H1 (cell line): ENCODE measurements at regions not wholly inside any gene's neighbourhood (a gene's known extent, or its start where the extent isn't known, plus 50 kb on each side); places are given as distances from the start of the nearest gene placed in this dataset.

Experiments used
- CTCF ChIA-PET: fragments of 300-600 bp; sonication (Branson Sonifier 250); formaldehyde crosslinking; loops from one replicate; lab custom pipeline; 2021; ENCODE audit not compliant: partially characterized antibody; lab: Charles Lee
- POLR2A ChIA-PET: fragments of 300-600 bp; sonication (Branson Sonifier 250); formaldehyde crosslinking; loops from one replicate; lab custom pipeline; 2021; ENCODE audit warnings: inconsistent platforms; ENCODE audit not compliant: partially characterized antibody; lab: Charles Lee
- DNase-seq, 2 experiments: peaks; one replicate each; pipeline versions ENCODE4 v3.0.0 to v3.0.0-alpha.2; 2010 to 2022; ENCODE audit warnings: low spot score in 2 of 2, low read depth in 1 of 2, mixed read lengths in 1 of 2
- FAIRE-seq: peaks from 2 replicates; lab custom pipeline; 2011; peaks lifted over from hg19 to GRCh38; lab: Jason Lieb, UNC
- H2AFZ ChIP-seq: 2 replicates; pipeline ENCODE4 v1.8.1; 2012; ENCODE audit warnings: low read length, inconsistent platforms
- H2AK5ac ChIP-seq: 2 replicates; pipeline ENCODE4 v1.6.1; 2013; ENCODE audit warnings: low read depth, low read length
- H2BK120ac ChIP-seq: replicated peaks from 2 replicates; pipeline ENCODE3; 2013; ENCODE audit warnings: low read depth, low read length, inconsistent platforms
- H2BK12ac ChIP-seq: 2 replicates; pipeline ENCODE4 v1.6.1; 2013; ENCODE audit warnings: low read depth, low read length
- H2BK15ac ChIP-seq: 2 replicates; pipeline ENCODE4 v1.6.1; 2013; ENCODE audit warnings: low read length
- H2BK20ac ChIP-seq: 2 replicates; pipeline ENCODE4 v1.6.1; 2013; ENCODE audit warnings: low read length
- H2BK5ac ChIP-seq: 2 replicates; pipeline ENCODE4 v1.6.1; 2013; ENCODE audit warnings: low read depth, low read length
- H3K14ac ChIP-seq: 2 replicates; pipeline ENCODE4 v1.6.1; 2013; ENCODE audit warnings: inconsistent platforms; ENCODE audit not compliant: insufficient read length
- H3K18ac ChIP-seq: 2 replicates; pipeline ENCODE4 v1.6.1; 2013; ENCODE audit warnings: low read length; ENCODE audit errors: extremely low read depth
- H3K23ac ChIP-seq: 2 replicates; pipeline ENCODE4 v1.6.1; 2013; ENCODE audit warnings: inconsistent platforms; ENCODE audit not compliant: insufficient read length
- H3K23me2 ChIP-seq: 2 replicates; pipeline ENCODE4 v1.6.1; 2013; ENCODE audit warnings: low read depth, low read length
- H3K27ac ChIP-seq: 2 replicates; pipeline ENCODE4 v1.6.1; 2011; ENCODE audit warnings: low read depth, low read length, inconsistent platforms
- H3K27me3 ChIP-seq, 4 experiments: replicated peaks in 1 of 4; 1 replicate in 1 of 4; 2 replicates in 3 of 4; pipeline versions ENCODE4 v1.6.1 to v1.8.1; 2011 to 2013; ENCODE audit warnings: low read length in 3 of 4, mild to moderate bottlenecking in 3 of 4, inconsistent platforms in 2 of 4, mixed read lengths in 2 of 4, moderate library complexity in 1 of 4; ENCODE audit not compliant: control insufficient read depth in 3 of 4, insufficient read depth in 3 of 4; ENCODE audit errors: extremely low read depth in 1 of 4
- H3K36me3 ChIP-seq, 4 experiments: 2 replicates each; pipeline versions ENCODE4 v1.6.1 to v1.8.1; 2011 to 2013; ENCODE audit warnings: mild to moderate bottlenecking in 4 of 4, low read length in 3 of 4, moderate library complexity in 2 of 4, control low read depth in 1 of 4, inconsistent platforms in 1 of 4; ENCODE audit not compliant: insufficient read depth in 4 of 4, control insufficient read depth in 2 of 4
- H3K4ac ChIP-seq: replicated peaks from 2 replicates; pipeline ENCODE3; 2013; ENCODE audit warnings: low read length, low read depth, mixed read lengths, inconsistent platforms; ENCODE audit not compliant: insufficient read length
- H3K4me1 ChIP-seq, 4 experiments: replicated peaks in 1 of 4; 1 replicate in 1 of 4; 2 replicates in 3 of 4; pipeline versions ENCODE4 v1.6.1 to v1.8.1; 2011 to 2013; ENCODE audit warnings: low read length in 3 of 4, inconsistent platforms in 2 of 4, mixed read lengths in 1 of 4; ENCODE audit not compliant: insufficient read depth in 4 of 4, control insufficient read depth in 3 of 4
- H3K4me2 ChIP-seq, 2 experiments: 2 replicates each; pipeline versions ENCODE4 v1.6.1 to v1.8.1; 2011 to 2013; ENCODE audit warnings: low read depth in 2 of 2, low read length in 2 of 2, control low read depth in 1 of 2, inconsistent platforms in 1 of 2, mild to moderate bottlenecking in 1 of 2; ENCODE audit not compliant: insufficient read depth in 1 of 2
- H3K4me3 ChIP-seq, 4 experiments: fragments of 200-600, 300-600 bp in 1 of 4; sonication (generic), shearing (Covaris generic), sonication (Bioruptor Twin) in 1 of 4; 2 replicates each; pipeline versions ENCODE4 v1.5.1 to v1.8.1; 2011 to 2016; ENCODE audit warnings: low read length in 4 of 4, low read depth in 3 of 4, control low read depth in 2 of 4, inconsistent platforms in 2 of 4, mild to moderate bottlenecking in 2 of 4, mixed read lengths in 1 of 4, moderate library complexity in 1 of 4; ENCODE audit not compliant: insufficient read depth in 2 of 4; ENCODE audit errors: extremely low read depth in 1 of 4
- H3K56ac ChIP-seq: replicated peaks from 2 replicates; pipeline ENCODE3; 2013; ENCODE audit warnings: low read depth, mild to moderate bottlenecking, mixed read lengths, low read length, inconsistent platforms; ENCODE audit not compliant: insufficient read length
- H3K79me1 ChIP-seq: 2 replicates; pipeline ENCODE4 v1.6.1; 2013; ENCODE audit warnings: low read depth, low read length, control low read depth
- H3K79me2 ChIP-seq, 2 experiments: 2 replicates each; pipeline versions ENCODE4 v1.6.1 to v1.8.1; 2012 to 2013; ENCODE audit warnings: low read length in 2 of 2, mild to moderate bottlenecking in 2 of 2, inconsistent platforms in 1 of 2; ENCODE audit not compliant: insufficient read depth in 2 of 2, control insufficient read depth in 1 of 2
- H3K9ac ChIP-seq, 4 experiments: replicated peaks in 1 of 4; 1 replicate in 1 of 4; 2 replicates in 3 of 4; pipeline versions ENCODE4 v1.6.1 to v1.8.1; 2011 to 2013; ENCODE audit warnings: low read depth in 3 of 4, low read length in 3 of 4, control low read depth in 2 of 4, mild to moderate bottlenecking in 2 of 4, moderate library complexity in 2 of 4, inconsistent platforms in 1 of 4; ENCODE audit errors: extremely low read depth in 1 of 4
- H3K9me3 ChIP-seq, 2 experiments: 2 replicates each; pipeline versions ENCODE4 v1.6.1 to v1.8.1; 2012 to 2013; ENCODE audit warnings: mild to moderate bottlenecking in 2 of 2, moderate library complexity in 2 of 2, control low read depth in 1 of 2, inconsistent platforms in 1 of 2, low read depth in 1 of 2, low read length in 1 of 2, mixed read lengths in 1 of 2; ENCODE audit not compliant: insufficient read depth in 2 of 2
- H4K20me1 ChIP-seq, 2 experiments: replicated peaks in 1 of 2; 2 replicates each; pipeline versions ENCODE3 to v1.8.1; 2011 to 2013; ENCODE audit warnings: inconsistent platforms in 2 of 2, low read length in 2 of 2, mild to moderate bottlenecking in 1 of 2; ENCODE audit not compliant: insufficient read depth in 2 of 2, control insufficient read depth in 1 of 2
- H4K5ac ChIP-seq: 2 replicates; pipeline ENCODE4 v1.6.1; 2013; ENCODE audit warnings: low read length, low read depth, mixed read lengths, inconsistent platforms; ENCODE audit not compliant: insufficient read length
- H4K8ac ChIP-seq: 2 replicates; pipeline ENCODE4 v1.8.0; 2013; ENCODE audit warnings: mild to moderate bottlenecking, moderate library complexity, low read length, inconsistent platforms; ENCODE audit not compliant: insufficient read depth; ENCODE audit errors: extremely low read depth
- H4K91ac ChIP-seq: replicated peaks from 2 replicates; pipeline ENCODE3; 2013; ENCODE audit warnings: low read length, mixed read lengths, inconsistent platforms; ENCODE audit not compliant: insufficient read length
- ATF2 ChIP-seq: IDR thresholded peaks from 2 replicates; pipeline ENCODE4 v1.6.1; 2012; ENCODE audit warnings: low read length, inconsistent platforms
- CHD1 ChIP-seq: IDR thresholded peaks from 2 replicates; pipeline ENCODE4 v1.6.1; 2012; ENCODE audit warnings: low read depth, low read length, improper control_type of control experiment
- CTCF ChIP-seq, 3 experiments: IDR thresholded peaks; 1 replicate in 2 of 3; 2 replicates in 1 of 3; pipeline versions ENCODE4 v1.5.1 to v1.6.1; 2011; ENCODE audit warnings: low read length in 3 of 3, mild to moderate bottlenecking in 3 of 3, inconsistent platforms in 2 of 3, low read depth in 1 of 3, moderate library complexity in 1 of 3; ENCODE audit not compliant: insufficient read depth in 1 of 3; ENCODE audit errors: control extremely low read depth in 1 of 3
- HDAC6 ChIP-seq: IDR thresholded peaks from one replicate; pipeline ENCODE4 v1.7.1; 2012; ENCODE audit warnings: low read depth, mild to moderate bottlenecking, inconsistent platforms, low read length, moderate library complexity
- JUND ChIP-seq: IDR thresholded peaks from 2 replicates; pipeline ENCODE4 v1.6.1; 2011; ENCODE audit warnings: mild to moderate bottlenecking, improper control_type of control experiment, low read length
- KDM4A ChIP-seq: IDR thresholded peaks from one replicate; pipeline ENCODE4 v1.7.1; 2012; ENCODE audit warnings: low read depth, mild to moderate bottlenecking, moderate library complexity, low read length, inconsistent platforms; ENCODE audit not compliant: severe bottlenecking
- NRF1 ChIP-seq: IDR thresholded peaks from 2 replicates; pipeline ENCODE4 v1.6.1; 2011; ENCODE audit warnings: mild to moderate bottlenecking, low read depth, low read length, improper control_type of control experiment
- RAD21 ChIP-seq, 2 experiments: IDR thresholded peaks in 1 of 2; conservative IDR thresholded peaks in 1 of 2; 2 replicates each; pipeline ENCODE4 v1.6.1; 2011; ENCODE audit warnings: low read depth in 2 of 2, low read length in 2 of 2, improper control_type of control experiment in 1 of 2, inconsistent platforms in 1 of 2, mild to moderate bottlenecking in 1 of 2, moderate library complexity in 1 of 2
- SAP30 ChIP-seq: fragments of 300-600 bp; sonication (generic); IDR thresholded peaks from 2 replicates; pipeline ENCODE4 v1.7.1; 2012; ENCODE audit warnings: low read length, moderate library complexity, mild to moderate bottlenecking, inconsistent platforms; ENCODE audit not compliant: insufficient read depth, insufficient replicate concordance
- SUZ12 ChIP-seq: fragments of 200-600 bp; sonication (generic); IDR thresholded peaks from 2 replicates; pipeline ENCODE4 v1.6.1; 2012; ENCODE audit warnings: mild to moderate bottlenecking, inconsistent platforms, low read length, moderate library complexity, mixed read lengths
- TBP ChIP-seq: IDR thresholded peaks from 2 replicates; pipeline ENCODE4 v1.6.1; 2011; ENCODE audit warnings: low read depth, low read length, improper control_type of control experiment

GRCh38 chr3:144457758-144458157 lies 486.1 kb downstream of the DIPK2A start:
- ChIA-PET CTCF (interaction anchor here (1.1 kb wide), 1 partner anchor 14 kb away, joined by 3 read pairs; no protein-coding TSS in a partner anchor), POLR2A (no interaction called here)
- no peak overlapping the region for H2AK5ac ChIP-seq
- no peak overlapping the region for H2BK120ac ChIP-seq
- DNase-seq (no peak), FAIRE-seq (no peak)
- H3K9me3 ChIP-seq: no peaks in the 10 kb centered on the region
- H3K4me2 ChIP-seq: no peak overlapping the region
- no peak overlapping the region for H2BK20ac ChIP-seq
- H4K20me1 ChIP-seq: no peaks in the 10 kb centered on the region
- H3K23me2 ChIP-seq: no peaks in the 10 kb centered on the region
- H3K79me2 ChIP-seq: no peaks in the 10 kb centered on the region
- no peak overlapping the region for H4K5ac ChIP-seq
- no peak overlapping the region for H3K18ac ChIP-seq
- H3K4me3 ChIP-seq: no peak overlapping the region
- no peak overlapping the region for H2BK5ac ChIP-seq
- no peak overlapping the region for H4K91ac ChIP-seq
- no peak overlapping the region for H3K56ac ChIP-seq
- H3K79me1 ChIP-seq: no peaks in the 10 kb centered on the region
- no peak overlapping the region for H3K14ac ChIP-seq
- no peak overlapping the region for H3K9ac ChIP-seq
- no peak overlapping the region for H3K23ac ChIP-seq
- no peaks in the 10 kb centered on the region for H3K36me3 ChIP-seq
- no peak overlapping the region for H3K4ac ChIP-seq
- no peak overlapping the region for H2AFZ ChIP-seq
- H3K4me1 ChIP-seq: no peaks in the 10 kb centered on the region
- no peak overlapping the region for H2BK12ac ChIP-seq
- no peak overlapping the region for H4K8ac ChIP-seq
- H2BK15ac ChIP-seq: no peak overlapping the region
- no peaks in the 10 kb centered on the region for H3K27me3 ChIP-seq
- H3K27ac ChIP-seq: no peak overlapping the region
- TF ChIP-seq TBP: no peak
- TF ChIP-seq ATF2: no peak
- no peak for TF ChIP-seq KDM4A
- no peak for TF ChIP-seq JUND
- TF ChIP-seq HDAC6: no peak
- TF ChIP-seq SAP30: no peak
- no peak for TF ChIP-seq SUZ12
- no peak for TF ChIP-seq NRF1
- TF ChIP-seq CTCF (IDR thresholded peaks at IDR 0.05; ENCODE audit: control extremely low read depth in 1 of 3, insufficient read depth in 1 of 3, low read depth in 1 of 3, low read length in 3 of 3): no peak
- no peak for TF ChIP-seq RAD21 (IDR thresholded peaks at IDR 0.05 in 1 of 2, conservative IDR thresholded peaks at IDR 0.05 in 1 of 2; ENCODE audit: low read depth in 2 of 2, low read length in 2 of 2)
- no peak for TF ChIP-seq CHD1
